ENCODE measurements at regions not wholly inside any gene's neighbourhood (a gene's known extent, or its start where the extent isn't known, plus 50 kb on each side); places are given as distances from the start of the nearest gene placed in this dataset.
A peak's percentile ranks its signal among the peaks of the same experiment; 100 is the strongest.

- TF ChIP-seq POLR2AphosphoS5 (IDR thresholded peaks at IDR 0.05) = no peak
- TF ChIP-seq POLR2A (IDR thresholded peaks at IDR 0.05) = no peak
- TF ChIP-seq EP300 (IDR thresholded peaks at IDR 0.05) = no peak
- no peak for TF ChIP-seq CTCF (IDR thresholded peaks at IDR 0.05)
- intact Hi-C loops (cut with DNase I) = no loop called here
- no peak for DNase-seq
- Histone ChIP-seq H3K27ac (no peak overlapping the region), H3K9me3 (no peaks in the 10 kb centered on the region), H3K4me1 (no peaks in the 10 kb centered on the region), H3K36me3 (no peaks in the 10 kb centered on the region), H3K27me3 (no peaks in the 10 kb centered on the region), H3K4me3 (no peak overlapping the region)
- 43 to 51% methylated on average over 3 of the region's 3 CpGs for WGBS, 2 donors
These were observed 278.5 kb upstream of the HTR2A start for GRCh38 chr13:47175172-47175866.

- WGBS, 2 donors = 64 to 68% methylated on average over 1 of the region's 1 CpG
- Histone ChIP-seq H3K4me3 (no peak overlapping the region), H3K4me1 (no peaks in the 10 kb centered on the region), H3K27ac (no peak overlapping the region), H3K9me3 (no peaks in the 10 kb centered on the region), H3K27me3 (no peaks in the 10 kb centered on the region), H3K36me3 (no peaks in the 10 kb centered on the region)
- TF ChIP-seq CTCF (IDR thresholded peaks at IDR 0.05) (no peak), EP300 (IDR thresholded peaks at IDR 0.05) (no peak), POLR2AphosphoS5 (IDR thresholded peaks at IDR 0.05) (peak in 1 of 4 donors; percentile 53), POLR2A (IDR thresholded peaks at IDR 0.05) (no peak)
- intact Hi-C loops (cut with DNase I) = no loop called here
- no peak for DNase-seq
These were observed 274.1 kb upstream of the HTR2A start for GRCh38 chr13:47170971-47171370.

- Histone ChIP-seq H3K9me3 (no peaks in the 10 kb centered on the region), H3K27me3 (no peaks in the 10 kb centered on the region), H3K27ac (no peak overlapping the region), H3K36me3 (no peaks in the 10 kb centered on the region), H3K4me3 (no peak overlapping the region), H3K4me1 (no peaks in the 10 kb centered on the region)
- 76 to 81% methylated on average over 7 of the region's 7 CpGs for WGBS, 2 donors
- intact Hi-C loops (cut with DNase I) = no loop called here
- no peak for DNase-seq
- TF ChIP-seq POLR2AphosphoS5 (IDR thresholded peaks at IDR 0.05) = no peak
- no peak for TF ChIP-seq CTCF (IDR thresholded peaks at IDR 0.05)
- TF ChIP-seq EP300 (IDR thresholded peaks at IDR 0.05) = no peak
- TF ChIP-seq POLR2A (IDR thresholded peaks at IDR 0.05) = no peak
These were observed 271.8 kb upstream of the HTR2A start for GRCh38 chr13:47168618-47169017.

- WGBS, 2 donors = 62 to 73% methylated on average over 6 of the region's 6 CpGs
- Histone ChIP-seq H3K9me3 (no peaks in the 10 kb centered on the region), H3K4me1 (no peaks in the 10 kb centered on the region), H3K27ac (no peak overlapping the region), H3K27me3 (no peaks in the 10 kb centered on the region), H3K4me3 (no peak overlapping the region), H3K36me3 (no peaks in the 10 kb centered on the region)
- TF ChIP-seq CTCF (IDR thresholded peaks at IDR 0.05) (no peak), POLR2A (IDR thresholded peaks at IDR 0.05) (no peak), EP300 (IDR thresholded peaks at IDR 0.05) (no peak)
- intact Hi-C loops (cut with DNase I) = no loop called here
- DNase-seq = no peak
These were observed 271.2 kb upstream of the HTR2A start for GRCh38 chr13:47168066-47168465.

GRCh38 chr13:47166336-47166735, 269.5 kb upstream of the HTR2A start:
- TF ChIP-seq EP300 (IDR thresholded peaks at IDR 0.05) (no peak), POLR2A (IDR thresholded peaks at IDR 0.05) (no peak), CTCF (IDR thresholded peaks at IDR 0.05) (no peak), POLR2AphosphoS5 (IDR thresholded peaks at IDR 0.05) (no peak)
- H3K27ac ChIP-seq = no peak overlapping the region
- no peaks in the 10 kb centered on the region for H3K27me3 ChIP-seq
- no peaks in the 10 kb centered on the region for H3K36me3 ChIP-seq
- no peak overlapping the region for H3K4me3 ChIP-seq
- intact Hi-C loops (cut with DNase I) = no loop called here
- H3K9me3 ChIP-seq = no peaks in the 10 kb centered on the region
- H3K4me1 ChIP-seq = no peaks in the 10 kb centered on the region
- WGBS, 2 donors = 48 to 64% methylated on average over 4 of the region's 4 CpGs
- no peak for DNase-seq

Data from sigmoid colon (tissue), 6 donors.